Erythroblast (primary cell): ENCODE measurements at regions not wholly inside any gene's neighbourhood (a gene's known extent, or its start where the extent isn't known, plus 50 kb on each side); places are given as distances from the start of the nearest gene placed in this dataset.

ENCODE experiments used
- DNase-seq, 2 experiments: peaks; one replicate each; lab custom pipeline; 2025; lab: John Stamatoyannopoulos, UW
- GATA1 ChIP-seq: IDR thresholded peaks from 2 replicates; pipeline ENCODE4 v1.6.1; 2011; ENCODE audit warnings: low read depth, mild to moderate bottlenecking, control low read depth, low read length, moderate library complexity
- POLR2A ChIP-seq: IDR thresholded peaks from 2 replicates; pipeline ENCODE4 v1.6.1; 2011; ENCODE audit warnings: mild to moderate bottlenecking, low read length

DNA sequence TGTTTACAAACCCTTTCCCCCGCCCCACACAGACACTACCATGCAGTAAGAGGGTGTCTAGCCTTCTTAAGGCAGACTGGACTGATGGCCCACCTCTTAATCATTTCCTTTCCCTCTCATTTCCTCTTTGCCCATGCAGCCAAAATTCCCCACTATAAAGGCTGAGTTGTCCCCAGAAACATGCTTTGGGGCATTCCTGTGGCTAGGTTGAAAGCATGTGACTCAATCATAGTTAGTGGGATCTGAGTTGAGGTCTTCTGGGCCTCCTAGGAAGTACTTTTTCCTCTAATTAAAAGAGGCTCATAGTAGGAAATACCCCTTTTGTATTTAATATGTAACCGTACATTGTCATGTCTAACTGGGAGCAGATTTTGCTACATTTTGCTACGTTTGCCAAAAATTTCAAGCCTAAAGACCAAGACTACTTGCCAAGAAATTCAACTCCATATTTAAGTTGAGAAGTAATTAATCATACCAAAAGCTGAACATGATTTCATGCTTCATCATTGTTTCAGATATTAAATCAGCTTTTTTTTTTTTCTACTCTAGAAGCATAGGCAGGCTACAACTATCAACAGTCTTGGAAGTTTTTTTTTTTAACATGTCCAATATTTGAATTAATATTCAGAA is 174.7 kb downstream of the ADGRL4 start:
- DNase-seq, result no peak

DNA sequence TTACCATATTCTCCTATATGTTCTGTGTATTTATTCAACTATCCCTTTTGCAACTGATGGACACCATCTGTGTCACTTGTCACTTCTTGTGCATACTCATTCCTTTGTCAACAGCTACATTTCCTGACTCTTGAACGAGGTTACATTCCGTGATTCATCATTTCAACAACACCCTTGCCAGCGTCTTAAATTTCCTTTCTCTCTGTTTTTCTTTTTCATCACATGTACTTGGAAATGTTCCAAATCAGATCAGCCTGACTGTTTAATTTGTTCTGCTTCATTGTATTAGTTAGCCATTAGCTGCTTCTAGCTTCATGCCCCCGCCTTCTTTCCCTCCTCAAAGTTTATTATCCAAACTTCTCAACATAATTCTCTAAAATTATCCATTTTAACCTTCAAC is 173.0 kb downstream of the ADGRL4 start:
- TF ChIP-seq POLR2A (no peak), GATA1 (no peak)
- no peak for DNase-seq

More for the DNA sequence above, 174.7 kb downstream of the ADGRL4 start:
- TF ChIP-seq GATA1 (no peak), POLR2A (no peak)

DNA sequence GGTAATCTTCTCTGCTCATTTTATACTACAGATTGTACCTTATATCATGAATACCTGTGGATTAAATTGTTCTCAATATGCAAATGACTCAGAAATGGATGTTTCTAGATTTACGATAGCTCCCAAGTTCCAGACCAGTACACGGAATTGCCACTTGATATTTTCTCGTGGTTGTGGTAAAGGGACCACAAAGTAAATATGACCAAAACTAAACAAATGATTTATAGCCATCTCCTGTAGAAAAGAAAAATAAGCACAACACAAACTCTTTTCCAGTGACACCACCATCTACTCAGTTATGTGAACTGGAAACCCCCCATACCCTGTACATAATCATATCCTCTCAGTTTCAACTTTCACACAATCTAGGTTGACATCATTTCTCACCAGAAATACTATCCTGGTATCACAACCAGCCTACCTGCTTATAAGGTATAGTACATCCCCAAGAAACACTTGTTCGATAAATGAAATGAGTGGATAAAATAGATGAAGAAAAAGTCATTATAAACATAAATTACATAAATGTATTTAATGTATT is 172.3 kb downstream of the ADGRL4 start:
- no peak for DNase-seq
- no peak for TF ChIP-seq GATA1
- TF ChIP-seq POLR2A, result no peak

DNA sequence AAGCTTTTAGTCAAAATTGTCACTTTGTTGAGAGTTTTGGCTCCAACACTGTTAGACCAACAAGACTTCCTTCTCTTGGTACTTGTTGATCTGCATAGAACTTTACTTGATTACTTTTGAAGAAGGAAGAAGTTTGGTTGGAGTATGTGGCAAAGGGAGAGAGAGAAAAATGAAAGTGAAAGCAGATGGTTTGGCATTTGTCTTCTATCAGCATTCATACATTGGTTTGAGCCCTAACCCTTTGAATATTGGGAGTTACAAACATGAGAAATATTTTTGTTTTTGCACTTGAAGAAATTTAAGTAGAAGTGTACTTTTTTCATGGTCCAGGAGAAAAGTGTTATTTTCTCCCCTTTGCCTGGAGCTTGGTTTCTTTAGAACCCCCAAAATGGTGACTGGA is 169.8 kb downstream of the ADGRL4 start:
- DNase-seq, result no peak
- TF ChIP-seq GATA1, result no peak
- TF ChIP-seq POLR2A, result no peak

DNA sequence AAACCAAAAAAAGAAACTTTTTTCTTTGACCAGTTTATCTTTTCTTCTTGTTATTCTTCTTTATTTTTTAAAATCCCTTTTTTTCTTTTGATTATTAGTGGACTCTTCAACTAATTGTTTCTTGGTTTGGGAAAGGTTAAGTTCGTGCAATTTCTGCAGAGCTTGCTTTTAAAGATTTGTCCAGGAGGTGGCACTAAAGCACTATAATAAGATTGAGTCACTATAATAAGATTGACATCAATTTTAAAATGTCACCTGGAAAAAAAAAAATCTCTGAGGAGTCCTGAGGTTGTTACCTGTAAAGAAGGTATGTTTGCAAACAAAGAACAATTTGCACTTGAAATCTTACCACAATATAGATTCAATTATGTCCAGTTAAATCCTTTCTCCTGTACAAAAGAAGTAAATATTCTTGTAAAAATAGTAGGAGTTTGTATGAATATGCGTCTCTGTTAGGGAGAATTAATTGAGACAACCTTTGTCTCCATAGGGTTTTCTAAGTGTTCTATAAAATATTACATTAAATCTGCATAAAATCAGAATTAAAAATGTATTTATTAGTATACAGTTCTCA is 166.7 kb downstream of the ADGRL4 start:
- TF ChIP-seq POLR2A (no peak), GATA1 (no peak)
- DNase-seq, result peak; percentile 24 to 57
